ENCODE measurements at regions not wholly inside any gene's neighbourhood (a gene's known extent, or its start where the extent isn't known, plus 50 kb on each side); places are given as distances from the start of the nearest gene placed in this dataset.

DNA sequence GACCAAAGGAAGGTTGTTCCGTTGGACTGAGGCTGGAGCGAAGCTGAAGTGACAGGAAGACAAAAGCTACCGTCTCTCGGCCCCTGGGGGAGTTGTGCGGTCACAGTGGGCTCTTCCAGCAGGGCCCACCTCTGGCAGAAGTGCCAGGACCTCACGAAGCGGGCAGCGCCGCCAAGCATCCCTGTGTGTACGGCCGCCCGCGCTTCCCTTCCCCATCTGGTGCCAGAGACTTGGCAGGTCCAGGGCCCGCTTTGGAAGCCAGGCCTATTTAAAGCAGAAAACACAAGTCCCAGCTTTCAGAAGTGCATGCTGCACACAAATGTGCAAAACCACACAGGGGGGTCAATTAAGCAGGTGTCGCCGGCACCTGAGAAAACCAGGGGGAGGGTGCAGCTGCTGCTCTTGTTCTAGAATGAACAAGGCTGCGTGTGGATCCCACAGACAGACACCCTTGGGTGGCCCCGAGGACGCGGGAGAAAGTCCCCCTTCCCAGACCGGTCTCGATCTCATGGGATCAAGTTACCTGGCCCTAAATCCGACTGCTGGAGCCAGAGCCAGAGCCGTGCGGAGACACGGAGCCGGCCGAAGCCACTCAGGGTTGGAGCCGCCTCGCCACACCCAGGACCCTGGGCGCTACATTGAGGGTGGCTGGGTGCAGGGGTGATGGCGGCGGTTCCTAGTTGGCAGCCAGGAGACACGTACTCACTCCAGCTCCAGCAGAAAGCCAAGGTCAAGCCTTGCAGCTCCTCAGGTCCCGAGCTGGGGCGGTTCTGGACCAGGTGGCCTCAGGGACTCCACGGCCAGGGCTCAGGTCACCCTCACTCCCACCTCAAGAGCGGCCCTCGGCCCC, 51.8 kb upstream of the PPP2R2D start:
- TF ChIP-seq CTCF (IDR thresholded peaks at IDR 0.05) (no peak), POLR2A (IDR thresholded peaks at IDR 0.05) (no peak)

Data from body of pancreas (tissue), 4 donors.